K562 (cell line): ENCODE measurements at regions not wholly inside any gene's neighbourhood (a gene's known extent, or its start where the extent isn't known, plus 50 kb on each side); places are given as distances from the start of the nearest gene placed in this dataset.

Experiments used
- ATAC-seq: fragments of 200-7000 bp; cut with Tn5 transposase; 3 replicates; pipeline ENCODE4 v1.9.1; 2020; ENCODE audit warnings: moderate library complexity
- BruUV-seq: library from RNA; stranded (reverse); fragments of 400-500 nt; replicated peaks from 2 replicates; lab custom pipeline; 2021; lab: Mats Ljungman, UMichigan
- CTCF ChIA-PET: fragments of 300-600 bp; formaldehyde crosslinking; extraction: SDS; loops from one replicate; lab custom pipeline; 2021; ENCODE audit warnings: low intra/inter-chr PET ratio; lab: Yijun Ruan, JAX
- POLR2A ChIA-PET: fragments of 300-600, 350-650 bp; sonication (Branson Sonifier 250); formaldehyde crosslinking; extraction: SDS; loops from one replicate; lab custom pipeline; 2021; ENCODE audit warnings: antibody characterized with exemption, inconsistent platforms; lab: Yijun Ruan, JAX
- DNase-seq, 4 experiments: peaks; one replicate each; pipeline versions ENCODE4 v3.0.0 to v3.0.0-alpha.2; 2011 to 2018; ENCODE audit warnings: low spot score in 3 of 4, mixed read lengths in 3 of 4; ENCODE audit errors: extremely low read depth in 1 of 4
- FAIRE-seq: peaks from 2 replicates; lab custom pipeline; 2011; peaks lifted over from hg19 to GRCh38; lab: Jason Lieb, UNC
- H2AFZ ChIP-seq: 2 replicates; pipeline ENCODE4 v1.6.0; 2011; ENCODE audit warnings: low read depth, low read length, control low read depth, inconsistent platforms
- H3K27ac ChIP-seq: fragments of 200-600 bp; 3 replicates; pipeline ENCODE4 v1.8.0; 2011; ENCODE audit warnings: low read depth, mild to moderate bottlenecking, control low read depth, inconsistent platforms, low read length, moderate library complexity, mixed read lengths; ENCODE audit errors: extremely low read depth
- H3K27me3 ChIP-seq, 2 experiments: fragments of 300-600 bp in 1 of 2; 2 replicates in 1 of 2; 3 replicates in 1 of 2; pipeline versions ENCODE4 v1.6.0 to v1.8.0; 2011; ENCODE audit warnings: inconsistent platforms in 2 of 2, low read length in 2 of 2, mild to moderate bottlenecking in 1 of 2, mixed read lengths in 1 of 2, moderate library complexity in 1 of 2; ENCODE audit not compliant: control insufficient read depth in 2 of 2, insufficient read depth in 2 of 2
- H3K36me3 ChIP-seq: fragments of 300-600 bp; 3 replicates; pipeline ENCODE4 v1.8.0; 2011; ENCODE audit warnings: mild to moderate bottlenecking, low read length, inconsistent platforms; ENCODE audit not compliant: control insufficient read depth, insufficient read depth
- H3K4me1 ChIP-seq, 2 experiments: fragments of 200-600 bp in 1 of 2; replicated peaks in 1 of 2; 2 replicates in 1 of 2; 3 replicates in 1 of 2; pipeline versions ENCODE4 v1.5.1 to v1.8.0; 2011; ENCODE audit warnings: inconsistent platforms in 2 of 2, low read length in 2 of 2, mild to moderate bottlenecking in 1 of 2, mixed read lengths in 1 of 2, moderate library complexity in 1 of 2; ENCODE audit not compliant: control insufficient read depth in 2 of 2, insufficient read depth in 2 of 2
- H3K4me2 ChIP-seq: 2 replicates; pipeline ENCODE4 v1.6.1; 2011; ENCODE audit warnings: low read length, control low read depth, inconsistent platforms, mixed read lengths; ENCODE audit not compliant: insufficient read depth
- H3K4me3 ChIP-seq: fragments of 200-600 bp; sonication (generic), shearing (Covaris generic); 2 replicates; pipeline ENCODE4 v1.5.1; 2016; ENCODE audit warnings: control low read depth, inconsistent platforms
- H3K79me2 ChIP-seq: fragments of 200-600 bp; 3 replicates; pipeline ENCODE4 v1.8.0; 2011; ENCODE audit warnings: low read length, inconsistent platforms; ENCODE audit not compliant: control insufficient read depth, insufficient read depth
- H3K9ac ChIP-seq, 2 experiments: 2 replicates each; pipeline versions ENCODE4 v1.6.0 to v1.6.1; 2011; ENCODE audit warnings: low read depth in 2 of 2, low read length in 2 of 2, control low read depth in 1 of 2, inconsistent platforms in 1 of 2, mild to moderate bottlenecking in 1 of 2, mixed read lengths in 1 of 2; ENCODE audit not compliant: insufficient read depth in 1 of 2
- H3K9me1 ChIP-seq: one replicate; pipeline ENCODE4 v1.6.0; 2011; ENCODE audit warnings: inconsistent platforms, mild to moderate bottlenecking, low read length, moderate library complexity; ENCODE audit not compliant: control insufficient read depth, insufficient read depth
- H3K9me3 ChIP-seq: replicated peaks from 2 replicates; pipeline ENCODE4 v1.5.1; 2011; ENCODE audit warnings: low read depth, low read length, inconsistent platforms; ENCODE audit not compliant: control insufficient read depth, insufficient read depth
- H4K20me1 ChIP-seq: replicated peaks from 2 replicates; pipeline ENCODE4 v1.6.1; 2011; ENCODE audit warnings: low read length, inconsistent platforms, mixed read lengths; ENCODE audit not compliant: control insufficient read depth, insufficient read depth
- BCL6 ChIP-seq: fragments of 250-450 bp; sonication (Bioruptor Pico); IDR thresholded peaks from 2 replicates; pipeline ENCODE4 v1.4.0; 2020
- BRD9 ChIP-seq: fragments of 450-650 bp; IDR thresholded peaks from 2 replicates; pipeline ENCODE4 v1.6.1; 2018; ENCODE audit warnings: low read depth; ENCODE audit not compliant: partially characterized antibody
- ESRRB ChIP-seq: fragments of 250-450 bp; sonication (Bioruptor Pico); IDR thresholded peaks from 2 replicates; pipeline ENCODE4 v1.5.0; 2020; ENCODE audit warnings: mild to moderate bottlenecking, moderate library complexity, borderline replicate concordance
- HDAC8 ChIP-seq: fragments of 450-650 bp; IDR thresholded peaks from 2 replicates; pipeline ENCODE4 v1.6.1; 2016; ENCODE audit warnings: mild to moderate bottlenecking, missing genetic modification characterization, moderate library complexity, missing compliant biosample characterization
- KLF10 ChIP-seq: fragments of 250-450 bp; sonication (Bioruptor Pico); IDR thresholded peaks from 2 replicates; pipeline ENCODE4 v1.6.1; 2021; ENCODE audit warnings: matching md5 sums
- NEUROD1 ChIP-seq: fragments of 150-350 bp; IDR thresholded peaks from 2 replicates; pipeline ENCODE4 v1.6.1; 2014; ENCODE audit warnings: borderline replicate concordance, low read length, low read depth; ENCODE audit not compliant: partially characterized antibody
- NR2F6 ChIP-seq: fragments of 450-650 bp; formaldehyde crosslinking; IDR thresholded peaks from 2 replicates; pipeline ENCODE4 v1.4.0; 2020; ENCODE audit warnings: mild to moderate bottlenecking
- RBM15 ChIP-seq: fragments of 200-400 bp; formaldehyde crosslinking; IDR thresholded peaks from 2 replicates; pipeline ENCODE4 v1.6.1; 2018; ENCODE audit warnings: mild to moderate bottlenecking, low read length, moderate library complexity; ENCODE audit not compliant: insufficient read depth
- SNIP1 ChIP-seq: fragments of 450-650 bp; IDR thresholded peaks from 2 replicates; pipeline ENCODE4 v1.7.1; 2017; ENCODE audit warnings: low read depth, mild to moderate bottlenecking
- ZBTB40 ChIP-seq, 2 experiments: fragments of 450-650 bp in 1 of 2; sonication (generic) in 1 of 2; formaldehyde crosslinking in 1 of 2; IDR thresholded peaks; 2 replicates each; pipeline versions ENCODE4 v1.7.1 to v1.9.0; 2016 to 2022; ENCODE audit warnings: inconsistent platforms in 1 of 2, mild to moderate bottlenecking in 1 of 2, missing genetic modification reagents in 1 of 2
- ZNF79 ChIP-seq: fragments of 250-450 bp; sonication (Bioruptor Pico); IDR thresholded peaks from 2 replicates; pipeline ENCODE4 v1.4.0; 2020; ENCODE audit warnings: low read depth, mild to moderate bottlenecking, moderate library complexity
- ZSCAN29 ChIP-seq: fragments of 450-650 bp; IDR thresholded peaks from 2 replicates; pipeline ENCODE4 v1.6.1; 2017
- WGBS: fragments of 100-300 bp; shearing (Covaris generic); methylation state at CpG from one replicate; pipeline ENCODE4 v1.1.6; 2016; ENCODE audit warnings: low coverage, mixed read lengths; ENCODE audit not compliant: insufficient coverage; ENCODE audit errors: missing lambda C conversion rate; 5-methylcytosine and 5-hydroxymethylcytosine counted together
- in situ Hi-C: fragments of 300-500 bp; cut with MboI; formaldehyde crosslinking; loops from 4 replicates; pipeline ENCODE4 v1.15.0; 2018; ENCODE audit warnings: inconsistent platforms, mixed read lengths
- intact Hi-C: fragments of 100-400 bp; cut with micrococcal nuclease; formaldehyde crosslinking; loops from 2 replicates; pipeline ENCODE4 v1.14.2; 2022

GRCh38 chr5:90037646-90038045 lies 371.9 kb downstream of the CETN3 start:
- Histone ChIP-seq H3K9me1 (no peaks in the 10 kb centered on the region), H3K4me3 (no peak overlapping the region), H3K27me3 (no peaks in the 10 kb centered on the region), H3K9me3 (no peaks in the 10 kb centered on the region), H3K4me2 (no peak overlapping the region), H2AFZ (no peak overlapping the region), H3K9ac (no peak overlapping the region)
- intact Hi-C loops = no loop called here
- CTCF ChIA-PET = no interaction called here
- TF ChIP-seq NEUROD1 (no peak), ESRRB (CRISPR knock-in tag) (no peak), BCL6 (CRISPR knock-in tag) (no peak), NR2F6 (no peak), RBM15 (no peak), KLF10 (no peak), BRD9 (no peak), SNIP1 (no peak), ZBTB40 (IDR thresholded peaks at IDR 0.05) (no peak), ZBTB40 (CRISPR knock-in tag; IDR thresholded peaks at IDR 0.05) (no peak), ZSCAN29 (no peak), ZNF79 (CRISPR knock-in tag) (no peak), HDAC8 (tag) (no peak)
- TF ChIP-seq, all 486 proteins: peak for 0
- POLR2A ChIA-PET = no interaction called here
- ATAC-seq (no peak), DNase-seq (peak in 1 of 4 experiments; percentile 1), FAIRE-seq (no peak)
- H3K27ac ChIP-seq = no peak overlapping the region
- no peaks in the 10 kb centered on the region for H3K36me3 ChIP-seq
- in situ Hi-C loops = no loop called here
- H3K79me2 ChIP-seq = no peaks in the 10 kb centered on the region
- H3K4me1 ChIP-seq = no peaks in the 10 kb centered on the region; a peak in 1 of 5 replicates
- no TSS peak for BruUV-seq
- H4K20me1 ChIP-seq = no peaks in the 10 kb centered on the region
- 0% methylated on average over 4 of the region's 4 CpGs for WGBS
